ENCODE measurements at regions not wholly inside any gene's neighbourhood (a gene's known extent, or its start where the extent isn't known, plus 50 kb on each side); places are given as distances from the start of the nearest gene placed in this dataset.

DNA sequence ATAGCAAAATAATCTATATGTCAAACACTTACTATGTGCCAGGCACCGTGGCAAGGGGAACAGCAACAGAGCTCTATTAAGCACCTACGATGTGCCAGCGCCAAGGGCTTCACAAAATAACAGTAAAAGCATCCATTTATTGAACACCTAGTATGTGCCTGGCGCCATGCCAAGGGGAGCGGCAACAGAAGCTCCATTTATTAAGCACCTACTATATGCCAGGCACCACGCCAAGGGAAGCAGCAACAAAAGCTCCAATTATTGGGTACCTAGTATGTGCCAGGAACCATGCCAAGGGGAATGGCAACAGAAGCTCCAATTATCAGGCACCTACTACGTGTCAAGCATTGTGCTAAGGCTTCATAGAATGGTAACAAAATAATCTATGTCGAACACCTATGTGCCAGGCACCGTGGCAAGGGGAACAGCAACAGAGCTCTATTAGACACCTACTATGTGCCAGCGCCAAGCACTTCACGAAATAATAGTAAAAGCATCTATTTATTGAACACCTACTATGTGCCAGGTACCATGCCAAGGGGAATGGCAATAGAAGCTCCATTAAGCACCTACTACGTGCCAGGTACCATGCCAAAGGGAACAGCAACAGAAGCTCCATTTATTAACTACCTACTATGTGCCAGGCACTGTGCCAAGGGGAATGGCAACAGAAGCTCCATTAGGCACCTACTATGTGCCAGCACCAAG is 107.7 kb downstream of the PTPRS start:
- H3K36me3 ChIP-seq = peaks cover 2 to 74% (median 3%) of the 10 kb centered on the region in 3 donors
- peaks cover 0 to 8% (median 0%) of the 10 kb centered on the region in 4 donors for H3K4me1 ChIP-seq
- peaks cover 0 to 10% (median 0%) of the 10 kb centered on the region in 4 donors for H3K9me3 ChIP-seq
- TF ChIP-seq, protein P1, sequence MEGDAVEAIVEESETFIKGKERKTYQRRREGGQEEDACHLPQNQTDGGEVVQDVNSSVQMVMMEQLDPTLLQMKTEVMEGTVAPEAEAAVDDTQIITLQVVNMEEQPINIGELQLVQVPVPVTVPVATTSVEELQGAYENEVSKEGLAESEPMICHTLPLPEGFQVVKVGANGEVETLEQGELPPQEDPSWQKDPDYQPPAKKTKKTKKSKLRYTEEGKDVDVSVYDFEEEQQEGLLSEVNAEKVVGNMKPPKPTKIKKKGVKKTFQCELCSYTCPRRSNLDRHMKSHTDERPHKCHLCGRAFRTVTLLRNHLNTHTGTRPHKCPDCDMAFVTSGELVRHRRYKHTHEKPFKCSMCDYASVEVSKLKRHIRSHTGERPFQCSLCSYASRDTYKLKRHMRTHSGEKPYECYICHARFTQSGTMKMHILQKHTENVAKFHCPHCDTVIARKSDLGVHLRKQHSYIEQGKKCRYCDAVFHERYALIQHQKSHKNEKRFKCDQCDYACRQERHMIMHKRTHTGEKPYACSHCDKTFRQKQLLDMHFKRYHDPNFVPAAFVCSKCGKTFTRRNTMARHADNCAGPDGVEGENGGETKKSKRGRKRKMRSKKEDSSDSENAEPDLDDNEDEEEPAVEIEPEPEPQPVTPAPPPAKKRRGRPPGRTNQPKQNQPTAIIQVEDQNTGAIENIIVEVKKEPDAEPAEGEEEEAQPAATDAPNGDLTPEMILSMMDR (IDR thresholded peaks at IDR 0.05) = no peak
- no peak for TF ChIP-seq EP300 (IDR thresholded peaks at IDR 0.05)
- TF ChIP-seq POLR2A (IDR thresholded peaks at IDR 0.05) = no peak
- no peak overlapping the region for H3K4me3 ChIP-seq
- WGBS, 2 donors = 95 to 96% methylated on average over 12 of the region's 12 CpGs
- no peaks in the 10 kb centered on the region for H3K27me3 ChIP-seq
- no peak for DNase-seq (ENCODE audit: low spot score in 2 of 2)
- no peak overlapping the region for H3K27ac ChIP-seq

GRCh38 chr19:5231857-5232678 is 108.5 kb downstream of the PTPRS start:
- DNase-seq (ENCODE audit: low spot score in 2 of 2) = no peak
- TF ChIP-seq, protein P1 (IDR thresholded peaks at IDR 0.05) = no peak
- TF ChIP-seq POLR2A (IDR thresholded peaks at IDR 0.05) (no peak), EP300 (IDR thresholded peaks at IDR 0.05) (no peak)
- H3K4me3 ChIP-seq = no peak overlapping the region
- H3K36me3 ChIP-seq = peaks cover 0 to 72% (median 0%) of the 10 kb centered on the region in 3 donors
- H3K9me3 ChIP-seq = peaks cover 0 to 10% (median 0%) of the 10 kb centered on the region in 4 donors
- 80 to 88% methylated on average over 5 of the region's 5 CpGs for WGBS, 2 donors
- no peaks in the 10 kb centered on the region for H3K27me3 ChIP-seq
- H3K27ac ChIP-seq = no peak overlapping the region
- H3K4me1 ChIP-seq = peaks cover 0 to 8% (median 0%) of the 10 kb centered on the region in 4 donors

DNA sequence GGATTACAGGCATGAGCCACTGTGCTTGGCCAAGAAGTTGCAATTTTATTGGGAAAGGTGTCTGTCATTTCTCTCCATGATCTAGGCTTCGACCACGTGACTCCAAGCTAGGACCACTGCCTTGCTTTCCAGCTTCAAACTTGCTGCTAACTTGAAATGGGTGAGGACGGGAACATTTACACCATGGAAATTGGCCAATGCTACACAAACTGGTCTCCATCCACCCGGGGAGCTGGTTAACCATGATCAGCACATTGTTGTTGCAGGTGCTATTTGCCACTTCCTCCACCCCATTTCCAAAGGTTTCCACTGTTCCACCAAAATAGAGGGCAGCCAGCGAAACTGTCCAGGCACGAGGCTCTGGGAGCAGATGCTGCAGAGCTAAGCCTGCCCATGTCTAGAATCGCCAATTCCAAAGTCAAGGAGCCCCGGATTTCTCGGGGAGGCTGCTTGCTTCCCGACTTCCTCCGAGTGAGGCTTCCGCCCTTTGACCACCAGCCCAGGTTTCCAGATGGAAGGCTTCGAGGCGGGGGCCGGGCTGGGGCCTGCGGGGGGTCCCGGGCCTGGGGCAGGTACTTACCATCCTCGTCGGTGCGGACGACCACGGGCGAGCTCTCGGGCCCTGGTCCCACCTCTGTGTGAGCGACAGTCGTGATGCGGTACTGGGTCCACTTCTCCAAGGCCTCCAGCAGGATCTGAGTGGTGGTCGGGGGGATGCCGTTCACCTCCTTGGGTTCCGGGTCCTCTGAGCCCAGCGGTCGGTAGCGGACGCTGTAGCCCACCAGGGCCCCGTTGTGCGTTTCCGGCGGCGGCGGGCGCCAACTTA is 109.7 kb downstream of the PTPRS start:
- TF ChIP-seq POLR2A (IDR thresholded peaks at IDR 0.05) (no peak), EP300 (IDR thresholded peaks at IDR 0.05) (no peak)
- TF ChIP-seq, protein P1 (IDR thresholded peaks at IDR 0.05) = no peak
- peaks cover 0 to 8% (median 0%) of the 10 kb centered on the region in 4 donors for H3K4me1 ChIP-seq
- no peak for DNase-seq (ENCODE audit: low spot score in 2 of 2)
- peaks cover 0 to 64% (median 0%) of the 10 kb centered on the region in 3 donors for H3K36me3 ChIP-seq
- H3K27me3 ChIP-seq = no peaks in the 10 kb centered on the region
- H3K27ac ChIP-seq = no peak overlapping the region
- peaks cover 0 to 10% (median 0%) of the 10 kb centered on the region in 4 donors for H3K9me3 ChIP-seq
- no peak overlapping the region for H3K4me3 ChIP-seq
- WGBS, 2 donors = 96 to 97% methylated on average over 27 to 39 of the region's 41 CpGs

DNA sequence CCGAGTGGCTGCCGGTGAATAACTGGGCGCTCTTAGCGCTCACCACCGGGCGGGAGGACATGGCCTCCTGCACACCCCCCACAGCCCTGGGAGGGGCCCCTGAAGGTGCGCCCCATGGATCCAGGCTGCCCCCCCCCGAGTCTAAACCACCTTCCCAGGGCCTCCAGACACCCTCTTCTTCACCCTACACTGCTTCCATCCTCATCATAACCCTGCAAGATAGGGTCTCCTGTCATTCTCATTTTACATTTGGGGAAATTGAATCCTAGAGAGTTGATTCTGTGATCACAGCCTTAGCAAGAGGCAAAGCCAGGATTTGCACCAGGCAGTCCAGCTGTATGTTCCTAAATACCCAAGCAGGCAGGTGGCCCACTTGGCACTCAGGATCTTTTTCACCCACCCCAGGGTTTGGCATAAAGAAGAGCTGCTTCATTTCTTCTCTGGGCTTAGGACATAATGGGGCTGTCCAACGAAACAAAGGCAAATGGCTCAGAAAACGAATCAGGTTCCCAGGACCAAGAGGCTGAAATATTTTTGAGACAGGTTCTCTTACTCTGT is 110.8 kb downstream of the PTPRS start:
- H3K27me3 ChIP-seq = no peaks in the 10 kb centered on the region
- peak overlapping the region in 1 of 4 donors; percentile 57 for H3K27ac ChIP-seq
- peak overlapping the region in 1 of 4 donors; percentile 15 for H3K4me3 ChIP-seq
- 55 to 75% methylated on average over 8 to 10 of the region's 10 CpGs for WGBS, 2 donors
- H3K4me1 ChIP-seq = peaks cover 0 to 8% (median 0%) of the 10 kb centered on the region in 4 donors
- peaks cover 0 to 10% (median 0%) of the 10 kb centered on the region in 4 donors for H3K9me3 ChIP-seq
- TF ChIP-seq EP300 (IDR thresholded peaks at IDR 0.05) (no peak), POLR2A (IDR thresholded peaks at IDR 0.05) (no peak)
- TF ChIP-seq, protein P1 (IDR thresholded peaks at IDR 0.05) = no peak
- no peak for DNase-seq (ENCODE audit: low spot score in 2 of 2)
- H3K36me3 ChIP-seq = peaks cover 0 to 72% (median 0%) of the 10 kb centered on the region in 3 donors
